Kidney epithelial cell (primary cell): ENCODE measurements at regions not wholly inside any gene's neighbourhood (a gene's known extent, or its start where the extent isn't known, plus 50 kb on each side); places are given as distances from the start of the nearest gene placed in this dataset.

Source experiments
- DNase-seq: peaks from one replicate; pipeline ENCODE4 v3.0.0-alpha.2; 2010; ENCODE audit warnings: low read depth
- H3K27me3 ChIP-seq: 2 replicates; pipeline ENCODE4 v1.6.0; 2011; ENCODE audit warnings: low read length; ENCODE audit not compliant: control insufficient read depth, insufficient read depth
- H3K36me3 ChIP-seq: 2 replicates; pipeline ENCODE4 v1.5.1; 2011; ENCODE audit warnings: low read length; ENCODE audit not compliant: control insufficient read depth, insufficient read depth
- H3K4me3 ChIP-seq: 2 replicates; pipeline ENCODE4 v1.5.1; 2011; ENCODE audit warnings: low read depth, mild to moderate bottlenecking, control low read depth, low read length
- CTCF ChIP-seq: IDR thresholded peaks from 2 replicates; pipeline ENCODE4 v1.5.1; 2011; ENCODE audit warnings: mild to moderate bottlenecking, moderate library complexity, low read length, control low read depth, inconsistent platforms; ENCODE audit not compliant: insufficient read depth, poor library complexity, severe bottlenecking

GRCh38 chr5:96195123-96195522 is 233.5 kb upstream of the ELL2 start:
- H3K4me3 ChIP-seq, result no peak overlapping the region
- no peak for TF ChIP-seq CTCF
- DNase-seq, result no peak
- no peaks in the 10 kb centered on the region for H3K27me3 ChIP-seq
- H3K36me3 ChIP-seq, result no peaks in the 10 kb centered on the region

- TF ChIP-seq CTCF, result no peak
- no peaks in the 10 kb centered on the region for H3K27me3 ChIP-seq
- H3K4me3 ChIP-seq, result no peak overlapping the region
- no peaks in the 10 kb centered on the region for H3K36me3 ChIP-seq
- DNase-seq, result no peak
These were observed 232.9 kb upstream of the ELL2 start for GRCh38 chr5:96194593-96194992.

GRCh38 chr5:96193946-96194345 is 232.3 kb upstream of the ELL2 start:
- Histone ChIP-seq H3K27me3 (no peaks in the 10 kb centered on the region), H3K4me3 (no peak overlapping the region), H3K36me3 (no peaks in the 10 kb centered on the region)
- no peak for DNase-seq
- TF ChIP-seq CTCF, result no peak

- Histone ChIP-seq H3K36me3 (no peaks in the 10 kb centered on the region), H3K4me3 (no peak overlapping the region)
- no peak for TF ChIP-seq CTCF
These were observed 228.3 kb upstream of the ELL2 start for GRCh38 chr5:96189987-96190386.

GRCh38 chr5:96189028-96189826 is 227.6 kb upstream of the ELL2 start:
- no peak overlapping the region for H3K4me3 ChIP-seq
- no peak for TF ChIP-seq CTCF
- no peaks in the 10 kb centered on the region for H3K36me3 ChIP-seq
- DNase-seq, result no peak
- no peaks in the 10 kb centered on the region for H3K27me3 ChIP-seq

More at GRCh38 chr5:96189987-96190386, 228.3 kb upstream of the ELL2 start:
- H3K27me3 ChIP-seq, result no peaks in the 10 kb centered on the region
- DNase-seq, result no peak
